Immature natural killer cell (primary cell): ENCODE measurements at regions not wholly inside any gene's neighbourhood (a gene's known extent, or its start where the extent isn't known, plus 50 kb on each side); places are given as distances from the start of the nearest gene placed in this dataset.
A peak's percentile ranks its signal among the peaks of the same experiment; 100 is the strongest.

ENCODE experiments used
- DNase-seq, 3 donors: peaks; one replicate each; pipeline ENCODE4 v3.0.0; 2022; ENCODE audit warnings: mixed read lengths in 1 of 3
- H3K27ac Mint-ChIP-seq, 6 donors: one replicate each; pipeline ENCODE4 v1.8.0; 2020; ENCODE audit warnings: mixed read lengths in 6 of 6, mild to moderate bottlenecking in 5 of 6, inconsistent platforms in 4 of 6, moderate library complexity in 3 of 6
- H3K27me3 Mint-ChIP-seq, 3 donors: one replicate each; pipeline ENCODE4 v1.8.0; 2020 to 2021; ENCODE audit warnings: low read depth in 3 of 3, mild to moderate bottlenecking in 3 of 3, mixed read lengths in 3 of 3, moderate library complexity in 3 of 3, inconsistent platforms in 1 of 3
- H3K36me3 Mint-ChIP-seq, 3 donors: one replicate each; pipeline ENCODE4 v1.8.0; 2020; ENCODE audit warnings: mixed read lengths in 3 of 3, inconsistent platforms in 2 of 3, mild to moderate bottlenecking in 2 of 3
- H3K4me1 Mint-ChIP-seq, 2 donors: one replicate each; pipeline ENCODE4 v1.8.0; 2020; ENCODE audit warnings: inconsistent platforms in 2 of 2, mild to moderate bottlenecking in 2 of 2, mixed read lengths in 2 of 2, moderate library complexity in 1 of 2
- H3K4me3 Mint-ChIP-seq, 5 donors: one replicate each; pipeline ENCODE4 v1.8.0; 2020; ENCODE audit warnings: mild to moderate bottlenecking in 5 of 5, mixed read lengths in 5 of 5, inconsistent platforms in 3 of 5, moderate library complexity in 3 of 5
- H3K9me3 Mint-ChIP-seq, 6 donors: one replicate each; pipeline ENCODE4 v1.8.0; 2020; ENCODE audit warnings: mild to moderate bottlenecking in 6 of 6, mixed read lengths in 6 of 6, inconsistent platforms in 4 of 6, moderate library complexity in 3 of 6

DNA sequence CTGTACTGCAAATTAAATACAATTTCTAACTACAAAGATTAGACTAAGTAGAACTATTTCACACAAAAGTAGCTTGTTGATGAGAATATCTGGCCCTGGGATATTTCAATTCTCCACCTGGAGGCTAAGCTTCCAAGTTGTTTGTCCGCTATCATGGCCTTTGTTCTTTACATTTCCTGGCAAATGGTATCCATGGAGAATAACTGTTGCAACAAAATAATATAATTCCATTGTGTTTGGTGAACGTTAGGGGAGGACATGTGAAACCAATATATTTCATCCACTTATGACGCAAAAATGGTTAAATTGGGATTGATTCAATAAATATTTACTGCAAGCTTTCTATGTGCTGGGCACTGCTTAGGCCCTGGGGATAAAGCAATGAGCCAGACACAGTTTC, 565.4 kb downstream of the PTPRC start:
- Mint-ChIP-seq H3K27ac (no peak overlapping the region), H3K4me3 (no peak overlapping the region), H3K27me3 (peaks cover 0 to 2% (median 0%) of the 10 kb centered on the region in 3 donors), H3K9me3 (peaks cover 0 to 1% (median 0%) of the 10 kb centered on the region in 6 donors), H3K4me1 (no peaks in the 10 kb centered on the region), H3K36me3 (no peaks in the 10 kb centered on the region)
- DNase-seq: no peak

DNA sequence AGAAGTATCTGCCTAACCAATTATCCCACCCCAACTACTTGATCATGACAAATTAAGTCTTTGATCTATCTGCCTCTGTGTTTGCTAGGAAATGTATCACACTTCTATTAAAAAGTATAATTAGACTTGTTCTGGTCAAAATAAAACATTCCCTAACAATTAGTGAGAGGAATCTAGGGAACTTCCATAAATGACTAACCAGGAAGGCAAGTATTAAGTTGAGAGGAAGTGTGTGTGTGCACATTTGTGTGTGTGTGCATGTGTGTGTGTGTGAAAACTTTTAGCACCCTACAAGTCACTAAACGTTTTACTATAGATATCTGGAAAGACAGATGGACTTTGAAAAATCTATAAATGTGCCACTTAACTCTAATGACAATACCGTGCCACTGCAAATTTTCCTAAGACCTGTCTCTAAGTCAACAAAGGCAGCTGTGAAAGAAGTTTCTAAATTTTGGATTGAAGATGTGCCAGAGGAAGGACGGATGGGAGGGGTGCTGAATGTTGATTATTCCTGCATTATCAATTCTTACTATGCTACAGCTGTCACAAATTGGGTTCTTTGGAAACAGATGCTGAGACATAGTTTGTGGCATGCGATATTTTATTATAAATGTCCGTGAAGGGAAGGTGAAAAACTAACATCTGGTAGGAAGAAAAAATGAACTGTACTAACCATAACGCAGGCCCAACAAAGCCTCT, 567.1 kb downstream of the PTPRC start:
- peaks cover 0 to 2% (median 0%) of the 10 kb centered on the region in 3 donors for H3K27me3 Mint-ChIP-seq

DNA sequence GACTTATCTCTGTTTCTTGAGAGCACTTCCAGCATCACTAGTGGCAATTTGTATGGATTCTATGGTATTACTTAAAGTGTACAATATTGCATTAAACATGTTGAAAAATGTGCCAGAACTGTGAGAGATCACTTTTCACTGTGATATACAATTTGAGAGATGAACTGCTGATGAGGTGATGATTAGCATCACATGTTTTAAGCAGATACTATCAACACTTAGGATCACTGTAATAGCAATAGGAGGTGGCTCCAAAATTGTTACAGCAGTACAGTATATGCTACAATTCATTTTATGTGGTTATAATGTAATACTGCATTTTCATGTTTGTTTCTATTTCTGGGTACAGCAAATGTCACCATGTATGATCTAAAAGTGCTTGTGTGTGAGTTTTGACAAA, 570.0 kb downstream of the PTPRC start:
- Mint-ChIP-seq H3K4me1 (no peaks in the 10 kb centered on the region), H3K4me3 (no peak overlapping the region), H3K36me3 (no peaks in the 10 kb centered on the region), H3K27ac (no peak overlapping the region), H3K27me3 (peaks cover 0 to 2% (median 0%) of the 10 kb centered on the region in 3 donors), H3K9me3 (no peaks in the 10 kb centered on the region)
- DNase-seq: no peak

More for the DNA sequence above, 567.1 kb downstream of the PTPRC start:
- Mint-ChIP-seq H3K27ac (no peak overlapping the region), H3K4me1 (no peaks in the 10 kb centered on the region), H3K36me3 (no peaks in the 10 kb centered on the region), H3K9me3 (no peaks in the 10 kb centered on the region), H3K4me3 (no peak overlapping the region)
- DNase-seq: no peak

DNA sequence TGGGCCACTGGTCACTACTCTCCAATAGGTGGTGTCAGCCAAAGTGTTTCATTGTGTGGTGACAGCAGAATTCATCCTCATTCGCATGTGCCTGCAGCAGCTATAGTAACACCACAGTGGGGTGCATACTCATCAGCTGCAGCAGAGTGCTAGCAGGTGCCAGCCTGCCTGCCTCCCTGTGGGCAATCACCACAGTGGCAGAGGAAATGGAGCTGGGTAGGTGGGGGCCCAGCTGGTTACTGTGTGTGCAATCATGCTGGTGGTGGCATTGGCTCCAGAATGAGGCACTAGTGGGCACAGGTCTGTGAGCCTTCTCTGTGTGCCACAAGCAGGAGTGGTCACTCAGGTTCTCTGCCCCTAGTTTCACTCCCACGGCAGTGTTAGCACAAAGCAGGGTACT, 579.2 kb downstream of the PTPRC start:
- H3K36me3 Mint-ChIP-seq: peaks cover 0 to 1% (median 0%) of the 10 kb centered on the region in 3 donors

DNA sequence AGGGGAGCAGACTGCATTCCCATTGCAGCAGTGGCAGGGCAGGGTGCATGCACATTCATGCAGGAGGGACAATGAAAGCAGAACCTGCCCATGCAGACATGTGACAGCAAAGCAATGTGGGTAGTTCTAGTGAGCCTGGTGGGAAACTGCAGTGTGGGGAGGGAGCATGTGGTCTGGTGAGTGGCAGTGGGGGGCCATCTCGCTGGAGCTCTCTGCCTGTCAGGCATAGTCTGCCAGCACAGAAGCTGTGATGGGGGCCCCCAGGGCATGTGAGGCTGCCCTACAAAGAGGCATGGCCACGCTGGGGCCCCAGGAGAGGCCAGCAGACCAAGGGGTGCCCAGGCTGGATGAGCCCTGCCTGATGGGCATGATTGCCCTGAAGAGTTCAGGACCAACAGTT, 579.7 kb downstream of the PTPRC start:
- Mint-ChIP-seq H3K27ac (peak overlapping the region in 2 of 6 donors; percentile 63 to 65), H3K4me3 (peak overlapping the region in 2 of 5 donors; percentile 55 to 56), H3K9me3 (no peaks in the 10 kb centered on the region), H3K36me3 (peaks cover 0 to 4% (median 0%) of the 10 kb centered on the region in 3 donors), H3K27me3 (peaks cover 0 to 2% (median 1%) of the 10 kb centered on the region in 3 donors), H3K4me1 (peaks cover 22 to 25% of the 10 kb centered on the region in 2 donors)
- DNase-seq: no peak

More for the DNA sequence above, 579.2 kb downstream of the PTPRC start:
- H3K9me3 Mint-ChIP-seq: no peaks in the 10 kb centered on the region
- peak overlapping the region in 3 of 5 donors; percentile 6 to 56 (median 55) for H3K4me3 Mint-ChIP-seq
- H3K27ac Mint-ChIP-seq: peak overlapping the region in 1 of 6 donors; percentile 65
- DNase-seq: peak; percentile 47 to 72 (median 50)
- H3K27me3 Mint-ChIP-seq: peaks cover 0 to 2% (median 1%) of the 10 kb centered on the region in 3 donors
- peaks cover 22 to 25% of the 10 kb centered on the region in 2 donors for H3K4me1 Mint-ChIP-seq

DNA sequence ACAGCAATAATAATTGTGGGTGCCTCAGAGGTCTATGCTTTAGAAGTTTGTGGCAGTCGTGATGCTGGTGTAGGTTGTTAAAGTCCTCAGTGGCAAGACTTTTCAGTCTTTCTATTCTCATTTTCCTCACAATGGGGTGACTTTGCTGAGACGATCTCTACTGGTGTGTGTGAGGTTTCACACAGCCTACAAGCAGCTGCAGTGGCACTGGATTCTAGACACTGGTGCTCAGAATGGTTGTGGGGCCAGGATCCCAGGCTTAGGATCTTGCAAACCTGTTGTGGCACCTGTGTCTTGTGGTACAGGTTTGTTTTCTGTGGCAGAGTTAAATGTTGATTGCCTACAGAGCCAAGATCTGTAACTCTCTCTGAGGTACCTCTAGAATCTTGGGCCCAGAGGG, 581.2 kb downstream of the PTPRC start:
- H3K36me3 Mint-ChIP-seq: peaks cover 0 to 4% (median 0%) of the 10 kb centered on the region in 3 donors
- DNase-seq: no peak
- H3K4me3 Mint-ChIP-seq: no peak overlapping the region
- peaks cover 22 to 25% of the 10 kb centered on the region in 2 donors for H3K4me1 Mint-ChIP-seq
- no peaks in the 10 kb centered on the region for H3K9me3 Mint-ChIP-seq
- no peak overlapping the region for H3K27ac Mint-ChIP-seq
- H3K27me3 Mint-ChIP-seq: peaks cover 0 to 2% (median 1%) of the 10 kb centered on the region in 3 donors

DNA sequence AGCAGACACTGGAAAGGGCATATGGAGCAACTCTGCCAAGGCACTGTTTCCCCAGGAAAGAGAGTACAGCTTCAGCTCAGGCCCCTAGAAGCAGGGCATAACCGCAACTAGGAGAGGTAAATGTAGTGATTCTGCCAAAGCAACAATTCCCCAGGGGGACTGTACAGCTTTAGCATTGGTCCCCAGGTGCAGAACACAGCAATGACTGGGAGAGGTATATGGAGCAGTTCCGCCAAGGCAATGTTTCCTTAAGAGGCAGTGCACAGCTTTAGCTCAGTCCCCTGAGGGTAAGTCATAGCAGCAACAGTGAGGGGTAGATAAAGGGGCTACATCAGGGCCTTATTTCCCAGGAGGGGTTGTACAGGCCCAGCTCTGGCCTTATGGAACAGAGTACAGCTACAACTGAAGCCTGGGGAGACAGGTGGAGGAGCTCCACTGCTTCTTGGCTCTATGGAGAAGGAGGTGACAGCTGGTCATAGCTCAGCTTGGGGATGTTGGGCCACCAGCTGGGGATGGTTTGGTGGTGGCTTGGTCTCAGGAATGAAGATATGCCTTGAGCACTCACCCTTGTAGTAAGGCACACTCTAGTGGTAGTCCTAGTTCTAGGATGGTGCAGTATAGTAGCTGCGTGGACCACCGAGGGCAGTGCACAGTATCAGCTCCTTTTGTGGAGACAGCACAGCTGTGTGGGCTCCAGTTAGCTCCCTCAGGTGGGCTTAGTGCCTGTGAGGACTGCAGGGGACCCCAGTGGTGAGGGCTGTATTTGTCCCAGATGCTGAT, 582.7 kb downstream of the PTPRC start:
- Mint-ChIP-seq H3K27me3 (peaks cover 0 to 2% (median 1%) of the 10 kb centered on the region in 3 donors), H3K36me3 (peaks cover 0 to 4% (median 0%) of the 10 kb centered on the region in 3 donors), H3K9me3 (no peaks in the 10 kb centered on the region), H3K4me1 (peaks cover 31 to 35% of the 10 kb centered on the region in 2 donors), H3K27ac (no peak overlapping the region), H3K4me3 (no peak overlapping the region)
- DNase-seq: no peak

DNA sequence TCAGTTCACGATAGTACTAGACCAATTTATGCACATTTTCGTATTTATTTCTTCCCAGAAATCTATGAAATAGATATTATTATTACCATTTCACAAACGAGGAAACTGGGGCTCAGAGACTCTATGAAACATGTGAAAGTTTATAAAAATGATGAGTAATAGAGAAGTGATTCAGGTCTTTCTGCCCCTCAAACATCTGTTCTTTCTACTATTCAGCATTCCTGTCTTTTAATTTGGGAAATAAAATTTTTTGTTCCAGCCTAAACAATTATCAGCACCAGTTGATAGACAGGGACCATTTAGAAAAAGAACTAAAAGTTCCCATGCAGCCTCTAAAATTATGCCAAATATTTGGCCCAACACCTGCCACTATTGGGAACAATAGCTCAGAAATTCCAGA, 585.1 kb downstream of the PTPRC start:
- peaks cover 0 to 4% (median 0%) of the 10 kb centered on the region in 3 donors for H3K36me3 Mint-ChIP-seq
- no peaks in the 10 kb centered on the region for H3K9me3 Mint-ChIP-seq
- DNase-seq: no peak
- H3K4me3 Mint-ChIP-seq: no peak overlapping the region
- peaks cover 1 to 6% (median 2%) of the 10 kb centered on the region in 3 donors for H3K27me3 Mint-ChIP-seq
- H3K4me1 Mint-ChIP-seq: peaks cover 17 to 20% of the 10 kb centered on the region in 2 donors
- H3K27ac Mint-ChIP-seq: no peak overlapping the region

DNA sequence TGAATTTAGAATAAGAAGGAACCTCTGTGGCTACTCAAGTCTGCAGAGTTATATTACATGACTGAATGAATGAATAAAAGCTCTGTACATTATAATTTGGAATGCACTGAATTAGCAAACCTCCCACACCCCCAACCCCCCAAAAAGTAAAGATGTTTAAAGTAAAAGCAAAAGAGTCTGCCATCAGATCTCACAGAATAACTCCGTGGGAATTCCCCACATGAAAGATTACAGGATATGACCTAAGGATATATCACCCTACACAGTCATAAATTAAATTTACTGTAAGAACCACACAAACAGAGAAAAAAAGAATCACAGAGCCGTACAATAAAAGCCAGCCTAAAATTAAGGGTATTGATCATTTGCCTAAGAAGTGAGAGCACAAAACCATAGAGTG, 587.3 kb downstream of the PTPRC start:
- Mint-ChIP-seq H3K27me3 (peaks cover 0 to 5% (median 1%) of the 10 kb centered on the region in 3 donors), H3K36me3 (peaks cover 0 to 4% (median 4%) of the 10 kb centered on the region in 3 donors), H3K9me3 (peaks cover 0 to 1% (median 0%) of the 10 kb centered on the region in 6 donors), H3K4me1 (peaks cover 10 to 12% of the 10 kb centered on the region in 2 donors), H3K27ac (peak overlapping the region in 5 of 6 donors; percentile 31 to 74 (median 48)), H3K4me3 (peak overlapping the region in 1 of 5 donors; percentile 6)
- DNase-seq: peak; percentile 11 to 28 (median 27)

DNA sequence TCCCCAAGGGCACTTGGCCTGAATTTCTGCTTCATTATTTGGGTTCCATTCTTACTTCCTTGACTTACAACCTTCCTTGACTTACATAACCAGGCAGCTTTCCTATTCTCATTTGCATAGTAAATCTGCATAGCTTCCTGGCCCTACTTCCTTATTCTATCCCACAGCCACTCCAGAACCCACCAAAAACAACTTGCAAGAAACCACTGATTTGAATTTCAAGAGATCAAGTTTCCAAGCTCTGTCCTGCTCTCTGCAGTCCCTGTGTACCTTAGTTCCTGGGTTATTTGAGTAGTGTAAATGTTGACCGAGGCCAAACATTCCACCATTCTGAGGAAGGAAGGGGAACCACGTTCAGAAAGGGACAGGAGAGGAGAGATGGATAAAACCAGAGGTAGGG, 603.3 kb downstream of the PTPRC start:
- H3K9me3 Mint-ChIP-seq: peaks cover 0 to 1% (median 0%) of the 10 kb centered on the region in 6 donors
- H3K4me1 Mint-ChIP-seq: peaks cover 6 to 7% of the 10 kb centered on the region in 2 donors
- DNase-seq: no peak
- peaks cover 0 to 9% (median 0%) of the 10 kb centered on the region in 3 donors for H3K36me3 Mint-ChIP-seq
- peaks cover 2 to 8% (median 4%) of the 10 kb centered on the region in 3 donors for H3K27me3 Mint-ChIP-seq
- no peak overlapping the region for H3K27ac Mint-ChIP-seq
- H3K4me3 Mint-ChIP-seq: no peak overlapping the region

DNA sequence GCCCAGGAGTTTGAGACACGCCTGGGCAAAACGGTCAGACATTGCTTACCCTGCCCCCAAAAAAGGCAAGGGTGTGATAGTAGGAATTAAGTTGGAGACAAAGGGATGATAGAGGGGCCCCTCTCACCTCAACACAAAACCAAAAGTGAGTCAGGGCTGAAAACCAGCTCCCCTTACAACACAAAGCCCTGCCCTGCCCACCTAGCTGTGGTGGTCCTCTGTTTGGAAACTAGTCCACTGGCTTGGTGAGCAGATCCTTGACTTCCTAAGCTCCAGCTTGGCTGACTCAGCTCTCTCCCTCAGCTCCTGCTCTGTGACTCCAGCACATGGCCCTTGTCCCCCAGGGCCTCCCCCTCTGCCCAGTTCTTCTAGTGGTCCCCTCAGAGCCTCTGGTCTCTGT, 603.8 kb downstream of the PTPRC start:
- Mint-ChIP-seq H3K9me3 (peaks cover 0 to 1% (median 0%) of the 10 kb centered on the region in 6 donors), H3K4me3 (no peak overlapping the region), H3K27me3 (peaks cover 2 to 8% (median 4%) of the 10 kb centered on the region in 3 donors), H3K27ac (no peak overlapping the region), H3K36me3 (peaks cover 0 to 9% (median 0%) of the 10 kb centered on the region in 3 donors), H3K4me1 (peaks cover 6 to 7% of the 10 kb centered on the region in 2 donors)
- no peak for DNase-seq

DNA sequence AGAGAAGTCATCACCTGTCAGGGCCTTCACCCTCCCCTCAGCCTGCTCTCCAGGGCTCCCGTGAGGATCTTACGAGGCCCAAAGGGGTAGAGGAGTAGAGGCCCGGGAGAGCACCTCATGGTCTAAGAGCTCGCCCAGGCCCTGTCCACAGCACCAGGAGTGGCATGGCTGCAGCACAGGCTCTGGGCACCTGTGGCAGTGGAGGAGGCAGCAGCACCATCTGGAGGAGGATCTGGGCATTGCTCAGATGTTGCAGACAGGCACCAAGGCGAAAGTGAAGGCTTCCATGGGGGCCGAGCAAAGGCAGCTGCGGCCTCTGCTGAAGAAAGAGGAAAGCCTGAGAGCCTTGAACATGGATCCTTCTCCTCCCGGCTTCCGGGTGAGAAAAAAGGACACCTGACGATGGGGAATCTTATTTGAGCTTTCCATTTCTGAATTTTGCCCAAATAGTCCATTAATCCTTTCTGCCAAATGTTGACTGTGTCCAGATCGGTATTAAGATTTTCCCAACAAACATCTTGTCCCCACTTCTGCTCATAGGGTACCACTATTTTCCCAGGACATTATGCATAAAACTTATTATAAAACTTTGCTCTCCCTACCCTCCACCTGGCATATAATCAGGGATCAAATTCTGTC, 604.7 kb downstream of the PTPRC start:
- Mint-ChIP-seq H3K27me3 (peaks cover 2 to 8% (median 4%) of the 10 kb centered on the region in 3 donors), H3K4me1 (peaks cover 6 to 7% of the 10 kb centered on the region in 2 donors), H3K4me3 (no peak overlapping the region), H3K27ac (no peak overlapping the region), H3K9me3 (peaks cover 0 to 1% (median 0%) of the 10 kb centered on the region in 6 donors), H3K36me3 (peaks cover 0 to 9% (median 0%) of the 10 kb centered on the region in 3 donors)
- DNase-seq: peak; percentile 65 to 77 (median 69)

DNA sequence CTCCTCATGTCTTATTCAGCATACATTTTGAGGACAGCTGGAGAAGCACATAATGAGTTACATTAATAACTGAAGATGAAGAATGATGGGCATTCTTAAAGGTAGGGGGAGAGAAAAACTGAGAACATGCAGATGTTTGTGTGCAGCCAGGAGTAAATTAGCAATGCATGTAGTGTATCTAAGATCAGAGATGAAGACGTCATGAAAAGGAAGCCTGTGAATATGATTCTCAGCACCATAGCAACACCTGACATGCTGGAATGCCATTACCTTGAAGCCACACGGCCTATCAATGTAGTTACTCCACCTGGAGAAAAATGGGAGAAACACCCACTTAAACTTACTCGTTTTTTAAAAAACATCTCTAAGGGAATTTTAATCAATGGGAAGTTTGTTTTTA, 607.1 kb downstream of the PTPRC start:
- Mint-ChIP-seq H3K36me3 (peaks cover 0 to 9% (median 0%) of the 10 kb centered on the region in 3 donors), H3K27me3 (peaks cover 0 to 8% (median 3%) of the 10 kb centered on the region in 3 donors), H3K4me1 (peaks cover 6 to 7% of the 10 kb centered on the region in 2 donors), H3K9me3 (no peaks in the 10 kb centered on the region), H3K4me3 (no peak overlapping the region), H3K27ac (no peak overlapping the region)
- no peak for DNase-seq
